ENCODE measurements at regions not wholly inside any gene's neighbourhood (a gene's known extent, or its start where the extent isn't known, plus 50 kb on each side); places are given as distances from the start of the nearest gene placed in this dataset.

DNA sequence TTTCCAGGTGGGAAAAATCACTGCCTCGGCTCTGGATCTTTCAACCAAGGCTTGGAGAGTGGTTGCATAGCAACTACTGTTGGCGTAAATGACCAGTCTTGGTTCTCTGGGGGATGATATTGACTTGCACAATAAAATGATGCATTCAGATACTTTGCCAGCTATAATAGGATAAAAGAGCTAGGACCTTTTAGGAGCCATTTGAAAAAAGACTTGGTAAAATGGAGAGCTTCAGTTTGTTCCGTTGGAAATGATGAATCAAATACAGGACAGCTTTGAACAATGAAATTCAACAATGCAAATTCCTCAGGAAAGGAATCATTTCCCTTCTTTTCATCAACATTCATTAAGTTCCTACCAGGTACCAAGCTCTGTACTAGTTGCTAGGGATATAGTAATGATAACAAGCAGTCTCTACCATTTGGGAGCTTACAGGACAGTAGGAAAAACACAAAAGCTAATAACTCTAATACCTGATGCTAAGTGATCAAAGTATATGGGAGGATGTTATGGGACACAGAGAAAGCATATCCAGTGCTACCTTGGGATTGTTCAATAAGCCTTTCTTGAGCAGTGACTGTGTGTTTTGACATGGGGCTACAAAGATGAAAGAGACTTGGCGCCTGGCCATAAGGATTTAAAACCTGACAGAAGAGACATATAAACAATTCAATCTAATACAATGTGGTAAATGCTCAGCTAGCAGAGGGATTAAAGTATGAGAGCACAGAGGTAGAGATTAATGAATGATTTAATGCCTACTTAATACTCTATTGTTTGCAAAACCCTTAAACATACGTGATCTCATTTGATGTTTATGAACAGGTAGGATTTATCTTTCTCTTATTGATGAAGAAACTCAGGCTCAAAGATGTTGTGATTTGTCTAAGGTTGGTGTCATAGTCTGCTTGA lies 110.7 kb downstream of the QPCT start:
- Histone ChIP-seq H3K79me2 (ENCODE audit: control insufficient read depth, insufficient read depth, low read length) (no peaks in the 10 kb centered on the region), H3K36me3 (ENCODE audit: control insufficient read depth, insufficient read depth, low read length) (no peaks in the 10 kb centered on the region), H3K27me3 (ENCODE audit: control insufficient read depth in 2 of 2, insufficient read depth in 2 of 2, low read length in 2 of 2) (0 out of 5 replicates have a peak, but pooled peaks cover 0 to 4% of the 10 kb centered on the region in 2 experiments), H3K27ac (ENCODE audit: extremely low read depth, low read depth, low read length) (no peak overlapping the region), H3K9me3 (replicated peaks; ENCODE audit: control insufficient read depth, insufficient read depth, low read depth, low read length) (no peaks in the 10 kb centered on the region), H3K4me1 (replicated peaks in 1 of 2; ENCODE audit: control insufficient read depth in 2 of 2, insufficient read depth in 2 of 2, low read length in 2 of 2) (no peaks in the 10 kb centered on the region; a peak in 1 of 5 replicates), H3K4me3 (no peak overlapping the region), H2AFZ (ENCODE audit: low read depth, low read length) (no peak overlapping the region), H3K4me2 (ENCODE audit: insufficient read depth, low read length) (no peak overlapping the region), H3K9ac (ENCODE audit: insufficient read depth in 1 of 2, low read depth in 2 of 2, low read length in 2 of 2) (no peak overlapping the region), H4K20me1 (replicated peaks; ENCODE audit: control insufficient read depth, insufficient read depth, low read length) (no peaks in the 10 kb centered on the region), H3K9me1 (ENCODE audit: control insufficient read depth, insufficient read depth, low read length) (no peaks in the 10 kb centered on the region)
- ATAC-seq (no peak), DNase-seq (ENCODE audit: extremely low read depth in 1 of 4, low spot score in 3 of 4) (no peak), FAIRE-seq (no peak)
- POLR2A ChIA-PET, result no interaction called here
- BruUV-seq (replicated peaks), result no TSS peak
- CTCF ChIA-PET (ENCODE audit: low intra/inter-chr PET ratio), result no interaction called here
- intact Hi-C loops (cut with micrococcal nuclease), result no loop called here
- in situ Hi-C loops (cut with MboI), result loop anchor here (5.0 kb wide), 1 partner anchor 38 kb away; no protein-coding TSS in a partner anchor
- 22% methylated on average over 5 of the region's 5 CpGs for WGBS (ENCODE audit: insufficient coverage, low coverage, missing lambda C conversion rate)
- TF ChIP-seq RFX1 (IDR thresholded peaks at IDR 0.05) (peak; percentile 9; the same call in 1 of the 2 replicates), NFIC (IDR thresholded peaks at IDR 0.05) (peak; percentile 14; the same call in 1 of the 2 replicates), SNRNP70 (optimal IDR thresholded peaks at IDR 0.05; ENCODE audit: low read depth, low read length) (no peak)

GRCh38 chr2:37456479-37456878 lies 112.0 kb downstream of the QPCT start:
- H3K79me2 ChIP-seq (ENCODE audit: control insufficient read depth, insufficient read depth, low read length), result no peaks in the 10 kb centered on the region
- H3K27ac ChIP-seq (ENCODE audit: extremely low read depth, low read depth, low read length), result no peak overlapping the region
- no peak overlapping the region for H3K9ac ChIP-seq (ENCODE audit: insufficient read depth in 1 of 2, low read depth in 2 of 2, low read length in 2 of 2)
- H3K4me2 ChIP-seq (ENCODE audit: insufficient read depth, low read length), result no peak overlapping the region
- in situ Hi-C loops (cut with MboI) (no loop called here), intact Hi-C loops (cut with micrococcal nuclease) (no loop called here)
- POLR2A ChIA-PET, result no interaction called here
- 18% methylated on average over 1 of the region's 1 CpG for WGBS (ENCODE audit: insufficient coverage, low coverage, missing lambda C conversion rate)
- 0 out of 5 replicates have a peak, but pooled peaks cover 0 to 4% of the 10 kb centered on the region in 2 experiments for H3K27me3 ChIP-seq (ENCODE audit: control insufficient read depth in 2 of 2, insufficient read depth in 2 of 2, low read length in 2 of 2)
- ATAC-seq (no peak), FAIRE-seq (no peak), DNase-seq (ENCODE audit: extremely low read depth in 1 of 4, low spot score in 3 of 4) (no peak)
- no peaks in the 10 kb centered on the region for H3K9me3 ChIP-seq (replicated peaks; ENCODE audit: control insufficient read depth, insufficient read depth, low read depth, low read length)
- CTCF ChIA-PET (ENCODE audit: low intra/inter-chr PET ratio), result no interaction called here
- no peak overlapping the region for H2AFZ ChIP-seq (ENCODE audit: low read depth, low read length)
- peaks cover 0 to 4% of the 10 kb centered on the region in 2 experiments; a peak in 1 of 5 replicates for H3K4me1 ChIP-seq (replicated peaks in 1 of 2; ENCODE audit: control insufficient read depth in 2 of 2, insufficient read depth in 2 of 2, low read length in 2 of 2)
- H3K4me3 ChIP-seq, result no peak overlapping the region
- H4K20me1 ChIP-seq (replicated peaks; ENCODE audit: control insufficient read depth, insufficient read depth, low read length), result no peaks in the 10 kb centered on the region
- TF ChIP-seq ARID1B (IDR thresholded peaks at IDR 0.05), result no peak
- TF ChIP-seq ZNF766 (CRISPR knock-in tag; conservative IDR thresholded peaks at IDR 0.05), result no peak
- TF ChIP-seq, protein P1, sequence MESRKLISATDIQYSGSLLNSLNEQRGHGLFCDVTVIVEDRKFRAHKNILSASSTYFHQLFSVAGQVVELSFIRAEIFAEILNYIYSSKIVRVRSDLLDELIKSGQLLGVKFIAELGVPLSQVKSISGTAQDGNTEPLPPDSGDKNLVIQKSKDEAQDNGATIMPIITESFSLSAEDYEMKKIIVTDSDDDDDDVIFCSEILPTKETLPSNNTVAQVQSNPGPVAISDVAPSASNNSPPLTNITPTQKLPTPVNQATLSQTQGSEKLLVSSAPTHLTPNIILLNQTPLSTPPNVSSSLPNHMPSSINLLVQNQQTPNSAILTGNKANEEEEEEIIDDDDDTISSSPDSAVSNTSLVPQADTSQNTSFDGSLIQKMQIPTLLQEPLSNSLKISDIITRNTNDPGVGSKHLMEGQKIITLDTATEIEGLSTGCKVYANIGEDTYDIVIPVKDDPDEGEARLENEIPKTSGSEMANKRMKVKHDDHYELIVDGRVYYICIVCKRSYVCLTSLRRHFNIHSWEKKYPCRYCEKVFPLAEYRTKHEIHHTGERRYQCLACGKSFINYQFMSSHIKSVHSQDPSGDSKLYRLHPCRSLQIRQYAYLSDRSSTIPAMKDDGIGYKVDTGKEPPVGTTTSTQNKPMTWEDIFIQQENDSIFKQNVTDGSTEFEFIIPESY (CRISPR knock-in tag; IDR thresholded peaks at IDR 0.05), result no peak
- 0 out of 2 replicates have a peak, but pooled peaks have one; percentile 33 for TF ChIP-seq GABPA (tag; conservative IDR thresholded peaks at IDR 0.05; ENCODE audit: low read depth)
- no peak for TF ChIP-seq STAG1 (CRISPR knock-in tag; IDR thresholded peaks at IDR 0.05; ENCODE audit: borderline replicate concordance)
- no peak for TF ChIP-seq SNIP1 (IDR thresholded peaks at IDR 0.05; ENCODE audit: low read depth)
- no peak for TF ChIP-seq HNRNPH1 (optimal IDR thresholded peaks at IDR 0.05; ENCODE audit: low read depth, low read length)
- no peak for TF ChIP-seq CXXC5 (CRISPR knock-in tag; IDR thresholded peaks at IDR 0.05)
- H3K36me3 ChIP-seq (ENCODE audit: control insufficient read depth, insufficient read depth, low read length), result no peaks in the 10 kb centered on the region
- no peaks in the 10 kb centered on the region for H3K9me1 ChIP-seq (ENCODE audit: control insufficient read depth, insufficient read depth, low read length)
- no TSS peak for BruUV-seq (replicated peaks)

All from K562 (cell line).